Stimulated activated CD4-positive, alpha-beta T cell treated with anti-CD3 and anti-CD28 coated beads, Interleukin-15, amount 100 ng/mL, for 1 hour (primary cell): ENCODE measurements at regions not wholly inside any gene's neighbourhood (a gene's known extent, or its start where the extent isn't known, plus 50 kb on each side); places are given as distances from the start of the nearest gene placed in this dataset.

Source experiments
- DNase-seq, 2 donors: peaks; one replicate each; pipeline ENCODE4 v3.0.0-alpha.2; 2020; ENCODE audit warnings: low read depth in 1 of 2, low spot score in 1 of 2

GRCh38 chr3:110198717-110199587 lies 861.6 kb upstream of the DPPA4 start:
- DNase-seq = no peak

- DNase-seq = no peak
Observed at GRCh38 chr3:110199588-110199943, 862.2 kb upstream of the DPPA4 start.

- DNase-seq = no peak
Observed at GRCh38 chr3:110210086-110210660, 861.4 kb upstream of the NECTIN3 start.

- no peak for DNase-seq
Observed at GRCh38 chr3:110226645-110227044, 845.0 kb upstream of the NECTIN3 start.

- no peak for DNase-seq
Observed at GRCh38 chr3:110227991-110228390, 843.6 kb upstream of the NECTIN3 start.

- DNase-seq = no peak
Observed at GRCh38 chr3:110234831-110235230, 836.8 kb upstream of the NECTIN3 start.

- no peak for DNase-seq
Observed at GRCh38 chr3:110236976-110237610, 834.5 kb upstream of the NECTIN3 start.

- DNase-seq = no peak
Observed at GRCh38 chr3:110243081-110243480, 828.5 kb upstream of the NECTIN3 start.

GRCh38 chr3:110246796-110247376 lies 824.7 kb upstream of the NECTIN3 start:
- no peak for DNase-seq

GRCh38 chr3:110248666-110249065 lies 823.0 kb upstream of the NECTIN3 start:
- DNase-seq = no peak

GRCh38 chr3:110253794-110254193 lies 817.8 kb upstream of the NECTIN3 start:
- no peak for DNase-seq

GRCh38 chr3:110254591-110254990 lies 817.0 kb upstream of the NECTIN3 start:
- no peak for DNase-seq

- DNase-seq = no peak
Observed at GRCh38 chr3:110261141-110261540, 810.5 kb upstream of the NECTIN3 start.

GRCh38 chr3:110262896-110263295 lies 808.7 kb upstream of the NECTIN3 start:
- DNase-seq = no peak

GRCh38 chr3:110265302-110265701 lies 806.3 kb upstream of the NECTIN3 start:
- no peak for DNase-seq

GRCh38 chr3:110267304-110267845 lies 804.2 kb upstream of the NECTIN3 start:
- DNase-seq = no peak

- no peak for DNase-seq
Observed at GRCh38 chr3:110272525-110272924, 799.1 kb upstream of the NECTIN3 start.

GRCh38 chr3:110291886-110292501 lies 779.6 kb upstream of the NECTIN3 start:
- DNase-seq = no peak

GRCh38 chr3:110293660-110294059 lies 778.0 kb upstream of the NECTIN3 start:
- no peak for DNase-seq

GRCh38 chr3:110296885-110297284 lies 774.7 kb upstream of the NECTIN3 start:
- no peak for DNase-seq

GRCh38 chr3:110301781-110302180 lies 769.8 kb upstream of the NECTIN3 start:
- no peak for DNase-seq
